ENCODE measurements at regions not wholly inside any gene's neighbourhood (a gene's known extent, or its start where the extent isn't known, plus 50 kb on each side); places are given as distances from the start of the nearest gene placed in this dataset.

- Histone ChIP-seq H3K4me1 (ENCODE audit: control insufficient read depth, insufficient read depth, low read length) (peaks cover 1% of the 10 kb centered on the region), H3K4me3 (no peak overlapping the region), H3K9me3 (replicated peaks; ENCODE audit: control insufficient read depth, insufficient read depth, low read length) (no peaks in the 10 kb centered on the region; the same call in 2 of the 3 replicates), H3K36me3 (ENCODE audit: control insufficient read depth in 2 of 2, insufficient read depth in 2 of 2, low read length in 1 of 2) (no peaks in the 10 kb centered on the region), H3K9ac (ENCODE audit: control insufficient read depth, insufficient read depth, low read length) (no peak overlapping the region), H2AFZ (ENCODE audit: control insufficient read depth, low read depth, low read length) (no peak overlapping the region), H3K79me2 (ENCODE audit: control insufficient read depth, insufficient read depth, low read length) (no peaks in the 10 kb centered on the region), H3K4me2 (ENCODE audit: control insufficient read depth, insufficient read depth) (no peak overlapping the region), H4K20me1 (ENCODE audit: control insufficient read depth, insufficient read depth) (no peaks in the 10 kb centered on the region), H3K27ac (ENCODE audit: control insufficient read depth, insufficient read depth) (no peak overlapping the region), H3K27me3 (replicated peaks in 1 of 2; ENCODE audit: control insufficient read depth in 2 of 2, insufficient read depth in 2 of 2, low read length in 1 of 2) (no peaks in the 10 kb centered on the region)
- ATAC-seq (no peak), DNase-seq (ENCODE audit: low read depth, low spot score) (no peak), FAIRE-seq (no peak)
- TF ChIP-seq BCL11A (IDR thresholded peaks at IDR 0.05; ENCODE audit: low read depth, low read length): no peak
- intact Hi-C loops (cut with micrococcal nuclease; ENCODE audit: unreplicated experiment) (no loop called here), in situ Hi-C loops (cut with MboI) (no loop called here)
- BruUV-seq (replicated peaks): no TSS peak
- SMC1A ChIA-PET (ENCODE audit: uncharacterized antibody, unreplicated experiment): interaction anchor here (1.0 to 1.8 kb wide), 3 partner anchors 10 to 18 kb away, joined by 3 to 7 read pairs (median 3); no protein-coding TSS in a partner anchor
- RAD21 ChIA-PET (ENCODE audit: unreplicated experiment): interaction anchor here (0.6 to 0.8 kb wide), 2 partner anchors 119 to 134 kb away, joined by 3 read pairs; no protein-coding TSS in a partner anchor
- POLR2A ChIA-PET: no interaction called here
- 33% methylated on average over 5 of the region's 5 CpGs for whole genome bisulfite sequencing (ENCODE audit: insufficient coverage, insufficient replicate concordance, low lambda C conversion rate, missing lambda C conversion rate)
- CTCF ChIA-PET: interaction anchor here (0.6 kb wide), 1 partner anchor 177 kb away, joined by 3 read pairs; no protein-coding TSS in a partner anchor
Observed at GRCh38 chr5:126365446-126366198, 57.6 kb upstream of the GRAMD2B start.

DNA sequence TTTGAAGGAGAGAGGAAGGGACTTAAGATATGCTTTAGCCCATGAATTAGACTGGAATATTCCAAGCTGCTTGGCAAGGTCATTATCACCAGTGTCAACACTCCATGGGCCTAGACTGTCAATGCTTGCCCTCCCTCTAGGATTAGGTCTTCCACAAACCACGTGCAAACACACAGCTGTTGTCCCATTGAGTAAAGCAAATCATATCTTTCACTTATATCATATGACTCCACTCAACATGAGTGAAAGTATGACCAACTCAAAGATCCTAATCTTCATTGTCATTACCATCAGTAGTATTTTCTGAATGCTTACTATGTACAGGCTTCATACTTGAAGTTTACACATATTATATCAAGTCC, 57.0 kb upstream of the GRAMD2B start:
- H3K79me2 ChIP-seq (ENCODE audit: control insufficient read depth, insufficient read depth, low read length): no peaks in the 10 kb centered on the region
- 0% methylated on average over 1 of the region's 1 CpG for WGBS (ENCODE audit: insufficient coverage, insufficient replicate concordance, low lambda C conversion rate, missing lambda C conversion rate)
- H3K27ac ChIP-seq (ENCODE audit: control insufficient read depth, insufficient read depth): no peak overlapping the region
- POLR2A ChIA-PET: no interaction called here
- DNase-seq (ENCODE audit: low read depth, low spot score) (no peak), FAIRE-seq (no peak), ATAC-seq (no peak)
- intact Hi-C loops (cut with micrococcal nuclease; ENCODE audit: unreplicated experiment) (no loop called here), in situ Hi-C loops (cut with MboI) (no loop called here)
- H4K20me1 ChIP-seq (ENCODE audit: control insufficient read depth, insufficient read depth): no peaks in the 10 kb centered on the region
- H3K4me1 ChIP-seq (ENCODE audit: control insufficient read depth, insufficient read depth, low read length): no peaks in the 10 kb centered on the region
- no peak overlapping the region for H3K4me2 ChIP-seq (ENCODE audit: control insufficient read depth, insufficient read depth)
- CTCF ChIA-PET: interaction anchor here (0.6 to 1.0 kb wide), 2 partner anchors 16 to 176 kb away, joined by 3 read pairs; no protein-coding TSS in a partner anchor
- H3K4me3 ChIP-seq: no peak overlapping the region
- no peak overlapping the region for H2AFZ ChIP-seq (ENCODE audit: control insufficient read depth, low read depth, low read length)
- no peak overlapping the region for H3K9ac ChIP-seq (ENCODE audit: control insufficient read depth, insufficient read depth, low read length)
- H3K36me3 ChIP-seq (ENCODE audit: control insufficient read depth in 2 of 2, insufficient read depth in 2 of 2, low read length in 1 of 2): no peaks in the 10 kb centered on the region
- no peaks in the 10 kb centered on the region; the same call in 2 of the 3 replicates for H3K9me3 ChIP-seq (replicated peaks; ENCODE audit: control insufficient read depth, insufficient read depth, low read length)
- no peaks in the 10 kb centered on the region for H3K27me3 ChIP-seq (replicated peaks in 1 of 2; ENCODE audit: control insufficient read depth in 2 of 2, insufficient read depth in 2 of 2, low read length in 1 of 2)
- RAD21 ChIA-PET (ENCODE audit: unreplicated experiment): interaction anchor here (0.8 kb wide), 1 partner anchor 134 kb away, joined by 3 read pairs; no protein-coding TSS in a partner anchor
- no TSS peak for BruUV-seq (replicated peaks)
- SMC1A ChIA-PET (ENCODE audit: uncharacterized antibody, unreplicated experiment): interaction anchor here (1.0 kb wide), 1 partner anchor 19 kb away, joined by 3 read pairs; no protein-coding TSS in a partner anchor
- TF ChIP-seq EZH2 (IDR thresholded peaks at IDR 0.05; ENCODE audit: borderline replicate concordance, control insufficient read depth, low read depth, low read length) (no peak), SUZ12 (IDR thresholded peaks at IDR 0.05; ENCODE audit: unreplicated experiment) (no peak), BCLAF1 (IDR thresholded peaks at IDR 0.05) (no peak), SUPT20H (IDR thresholded peaks at IDR 0.05; ENCODE audit: borderline replicate concordance, control insufficient read depth, low read depth, low read length) (no peak), MYC (IDR thresholded peaks at IDR 0.05; ENCODE audit: insufficient read depth, insufficient read length, insufficient replicate concordance, low read length, severe bottlenecking) (no peak), PBX3 (IDR thresholded peaks at IDR 0.05; ENCODE audit: insufficient replicate concordance, low read depth, low read length) (no peak), RBBP5 (conservative IDR thresholded peaks at IDR 0.05) (no peak)
- TF ChIP-seq, protein P1, sequence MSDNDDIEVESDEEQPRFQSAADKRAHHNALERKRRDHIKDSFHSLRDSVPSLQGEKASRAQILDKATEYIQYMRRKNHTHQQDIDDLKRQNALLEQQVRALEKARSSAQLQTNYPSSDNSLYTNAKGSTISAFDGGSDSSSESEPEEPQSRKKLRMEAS (IDR thresholded peaks at IDR 0.05; ENCODE audit: low read depth, low read length): no peak

Data from GM12878 (cell line).